Prostate gland (tissue), 2 donors: ENCODE measurements at regions not wholly inside any gene's neighbourhood (a gene's known extent, or its start where the extent isn't known, plus 50 kb on each side); places are given as distances from the start of the nearest gene placed in this dataset.

Source experiments
- CTCF ChIP-seq, 4 experiments: fragments of 200-600 bp in 2 of 4; fragments of 450-650 bp in 2 of 4; sonication (generic) in 2 of 4; IDR thresholded peaks; 1 replicate in 3 of 4; 2 replicates in 1 of 4; pipeline ENCODE4 v1.5.1; 2016 to 2019; ENCODE audit warnings: antibody characterized with exemption in 4 of 4, mild to moderate bottlenecking in 2 of 4, moderate library complexity in 2 of 4
- POLR2A ChIP-seq: fragments of 450-650 bp; IDR thresholded peaks from one replicate; pipeline ENCODE4 v1.6.1; 2016; ENCODE audit warnings: antibody characterized with exemption, mild to moderate bottlenecking
- POLR2AphosphoS5 ChIP-seq: sonication (generic); formaldehyde crosslinking; IDR thresholded peaks from one replicate; pipeline ENCODE4 v1.6.1; 2017; ENCODE audit warnings: antibody characterized with exemption

GRCh38 chr14:38930022-38930421 lies 173.0 kb downstream of the SEC23A start:
- no peak for TF ChIP-seq CTCF (IDR thresholded peaks at IDR 0.05)
- no peak for TF ChIP-seq POLR2A
- TF ChIP-seq POLR2AphosphoS5 = no peak
